ENCODE measurements at regions not wholly inside any gene's neighbourhood (a gene's known extent, or its start where the extent isn't known, plus 50 kb on each side); places are given as distances from the start of the nearest gene placed in this dataset.

GRCh38 chr5:42360056-42360455 is 63.2 kb upstream of the GHR start:
- DNase-seq: no peak

GRCh38 chr5:42360616-42361314 is 62.5 kb upstream of the GHR start:
- DNase-seq: no peak

DNA sequence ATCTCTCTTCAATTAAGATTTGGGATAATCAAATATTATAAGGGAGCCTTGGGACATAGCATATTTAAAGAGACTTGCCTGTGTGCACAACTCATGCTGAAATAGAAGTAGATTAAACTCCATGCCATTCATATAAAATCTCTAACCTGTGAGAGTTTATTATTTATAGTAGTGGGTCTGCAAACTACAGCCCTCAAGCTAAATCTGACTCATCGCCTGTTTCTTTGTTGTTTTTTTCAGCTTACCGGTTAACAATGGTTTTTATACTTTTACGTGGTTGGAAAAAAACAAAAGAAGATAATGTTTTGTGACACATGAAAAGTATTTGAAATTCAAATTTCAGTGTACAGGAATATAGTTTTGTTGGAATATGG is 61.9 kb upstream of the GHR start:
- DNase-seq: no peak

GRCh38 chr5:42366051-42366450 is 57.2 kb upstream of the GHR start:
- DNase-seq: no peak
